Ovary (tissue), 3 donors: ENCODE measurements at regions not wholly inside any gene's neighbourhood (a gene's known extent, or its start where the extent isn't known, plus 50 kb on each side); places are given as distances from the start of the nearest gene placed in this dataset.

Source experiments
- CTCF ChIP-seq, 3 donors: fragments of 450-650 bp in 2 of 3; fragments of 200-600 bp in 1 of 3; IDR thresholded peaks; one replicate each; pipeline versions ENCODE4 v1.5.1 to v1.8.0; 2016 to 2022; ENCODE audit warnings: antibody characterized with exemption in 3 of 3, mild to moderate bottlenecking in 1 of 3
- EP300 ChIP-seq: sonication (generic); formaldehyde crosslinking; IDR thresholded peaks from one replicate; pipeline ENCODE4 v1.6.1; 2017; ENCODE audit warnings: antibody characterized with exemption
- POLR2A ChIP-seq: fragments of 450-650 bp; IDR thresholded peaks from one replicate; pipeline ENCODE4 v1.6.1; 2017; ENCODE audit warnings: antibody characterized with exemption, mild to moderate bottlenecking, moderate library complexity
- donor health status: DM: no; HTN: no; CAD: no.

GRCh38 chr15:59873644-59874272 lies 130.4 kb upstream of the FOXB1 start:
- TF ChIP-seq POLR2A (no peak), CTCF (IDR thresholded peaks at IDR 0.05) (no peak), EP300 (no peak)
